Posterior cingulate gyrus (tissue), 11 donors: ENCODE measurements at regions not wholly inside any gene's neighbourhood (a gene's known extent, or its start where the extent isn't known, plus 50 kb on each side); places are given as distances from the start of the nearest gene placed in this dataset.

Source experiments
- DNase-seq, 10 donors: peaks; one replicate each; pipeline versions ENCODE4 v3.0.0 to v3.0.0-alpha.2; 2020 to 2021; ENCODE audit warnings: mixed read lengths in 3 of 10
- intact Hi-C: fragments of 100-400 bp; cut with DNase I; formaldehyde crosslinking; loops from one replicate; pipeline ENCODE4 v1.15.1; 2023

DNA sequence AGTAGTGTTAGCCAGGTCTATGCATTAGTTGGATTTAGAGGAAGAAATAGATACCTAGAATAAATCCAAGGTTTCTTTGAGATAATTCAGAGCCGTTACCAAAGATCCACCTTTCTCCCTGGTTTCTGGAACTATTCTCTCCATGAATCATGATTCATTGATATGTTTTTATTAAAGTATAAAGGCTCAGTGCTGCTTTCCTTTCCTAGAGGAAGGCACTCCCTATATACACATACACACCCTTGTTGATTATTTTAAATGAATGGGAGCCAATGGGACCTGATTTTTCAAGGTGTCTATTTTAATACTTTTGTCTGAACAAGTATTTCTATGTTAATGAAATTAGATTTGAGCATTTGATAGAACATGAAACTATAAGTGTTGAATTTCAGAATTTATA, 146.8 kb upstream of the SPRY1 start:
- intact Hi-C loops, result no loop called here

DNA sequence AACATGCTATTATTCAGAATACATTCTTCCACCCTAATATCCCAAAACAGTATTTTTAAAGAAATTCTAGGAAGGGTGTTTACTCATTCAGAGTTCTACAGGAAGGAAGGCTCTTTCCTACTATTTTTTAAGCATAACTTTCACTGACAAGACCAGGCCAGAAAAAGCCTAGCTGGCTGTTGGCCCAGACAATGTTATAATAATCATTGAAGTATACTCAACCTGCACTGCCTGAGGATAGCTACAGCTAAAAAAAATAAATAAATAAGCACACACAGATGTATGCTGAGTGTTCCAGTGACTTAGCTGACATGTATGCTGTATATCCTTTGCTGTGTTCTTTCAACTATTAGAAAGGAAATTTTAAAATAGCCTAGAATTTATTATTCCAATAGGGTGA, 145.8 kb upstream of the SPRY1 start:
- DNase-seq, result no peak
- intact Hi-C loops, result no loop called here

More for the DNA sequence above, 146.8 kb upstream of the SPRY1 start:
- DNase-seq, result no peak

DNA sequence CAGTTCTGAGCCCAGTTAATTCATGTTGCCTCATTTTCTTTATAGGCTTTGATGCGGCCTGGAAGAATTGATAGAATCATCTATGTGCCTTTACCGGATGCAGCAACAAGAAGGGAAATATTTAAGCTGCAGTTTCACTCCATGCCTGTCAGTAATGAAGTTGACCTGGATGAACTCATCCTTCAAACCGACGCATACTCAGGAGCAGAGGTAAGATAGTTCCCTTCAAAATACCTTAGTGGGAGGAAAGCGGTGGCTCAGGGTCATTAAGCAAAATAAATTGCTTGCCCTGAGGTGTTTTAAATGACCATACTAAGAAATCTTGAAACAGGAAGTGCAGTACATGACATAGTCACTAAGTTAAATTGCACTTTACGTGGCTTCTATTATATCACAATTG, 140.6 kb upstream of the SPRY1 start:
- intact Hi-C loops, result no loop called here
- no peak for DNase-seq

GRCh38 chr4:123256901-123257300, 139.7 kb upstream of the SPRY1 start:
- intact Hi-C loops, result no loop called here
- DNase-seq, result no peak

DNA sequence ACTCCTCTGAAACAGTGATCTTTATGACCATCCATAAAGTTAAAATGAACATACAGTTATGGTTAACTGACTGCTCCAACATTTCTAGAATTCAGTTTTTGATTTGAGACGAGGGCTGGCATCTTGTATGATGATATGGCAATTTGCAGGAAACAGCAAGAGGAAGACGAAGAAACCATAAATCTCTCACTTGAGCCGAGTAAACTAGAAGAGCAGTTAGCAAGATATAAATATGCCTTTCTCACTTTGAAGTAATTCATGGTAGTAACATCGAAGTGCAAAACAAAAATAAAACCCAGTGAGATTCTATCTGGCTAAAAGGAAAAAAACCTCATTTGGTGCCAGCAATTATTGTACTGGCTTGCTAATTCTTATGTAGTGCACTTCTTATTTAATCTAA, 139.0 kb upstream of the SPRY1 start:
- intact Hi-C loops, result no loop called here
- no peak for DNase-seq

GRCh38 chr4:123259676-123260646, 136.6 kb upstream of the SPRY1 start:
- intact Hi-C loops, result no loop called here
- DNase-seq, result peak in 1 of 10 donors; percentile 40

DNA sequence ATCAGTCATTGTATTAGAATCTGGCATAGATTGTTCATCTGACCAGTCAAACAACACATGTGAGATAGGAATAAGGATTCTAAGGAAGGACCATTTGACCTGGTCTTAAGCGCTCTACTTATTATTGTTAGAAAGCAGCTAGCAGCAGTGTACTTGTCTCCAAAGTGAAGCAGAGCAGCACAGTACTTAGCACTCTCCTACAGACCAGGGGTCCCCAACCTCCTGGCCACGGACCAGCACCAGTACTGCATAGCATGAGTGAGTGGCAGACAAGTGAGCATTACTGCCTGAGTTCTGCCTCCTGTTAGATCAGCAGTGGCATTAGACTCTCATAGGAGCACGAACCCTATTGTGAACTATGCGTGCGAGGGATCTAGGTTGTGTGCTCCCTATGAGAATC, 135.9 kb upstream of the SPRY1 start:
- DNase-seq, result no peak
- intact Hi-C loops, result no loop called here

DNA sequence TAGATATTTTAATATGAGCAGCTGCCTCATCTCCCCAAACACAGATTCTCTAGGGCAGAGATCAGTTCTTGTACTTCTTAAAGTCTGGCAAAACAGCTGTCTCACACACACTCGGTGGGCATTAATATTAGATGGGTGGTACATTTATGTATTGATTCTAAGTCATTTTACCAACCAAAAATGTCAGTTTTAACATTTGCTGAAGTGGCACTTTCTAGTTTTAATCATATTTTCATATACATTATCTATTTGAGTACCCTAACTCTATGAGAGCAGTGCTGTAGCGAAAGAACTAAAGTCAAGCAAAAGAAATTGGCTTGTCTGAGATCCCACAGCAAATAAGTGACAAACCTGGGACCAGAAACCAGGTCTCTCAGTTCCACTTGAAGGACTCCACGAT, 134.5 kb upstream of the SPRY1 start:
- intact Hi-C loops, result no loop called here
- no peak for DNase-seq

DNA sequence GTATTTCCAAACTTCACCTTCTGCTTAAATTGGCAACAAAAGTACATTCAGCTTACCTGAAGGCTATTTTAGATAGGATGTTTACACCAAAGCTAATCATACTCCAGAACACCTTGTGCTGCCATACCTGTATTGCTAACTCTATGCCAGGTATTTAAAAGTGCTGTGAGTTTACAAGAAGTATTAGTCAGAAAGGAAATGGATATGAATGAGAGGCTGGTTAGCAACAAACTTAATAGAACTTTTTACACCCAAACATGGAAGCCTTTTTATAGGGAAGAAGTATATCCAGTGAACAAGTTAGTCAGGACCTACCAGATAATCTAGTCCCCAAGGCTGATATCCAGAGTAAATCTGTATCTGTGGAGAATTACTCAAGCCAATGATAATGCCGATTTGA, 131.2 kb upstream of the SPRY1 start:
- DNase-seq, result no peak
- intact Hi-C loops, result no loop called here

- intact Hi-C loops, result no loop called here
- DNase-seq, result no peak
These were observed 130.4 kb upstream of the SPRY1 start for GRCh38 chr4:123266221-123266620.

DNA sequence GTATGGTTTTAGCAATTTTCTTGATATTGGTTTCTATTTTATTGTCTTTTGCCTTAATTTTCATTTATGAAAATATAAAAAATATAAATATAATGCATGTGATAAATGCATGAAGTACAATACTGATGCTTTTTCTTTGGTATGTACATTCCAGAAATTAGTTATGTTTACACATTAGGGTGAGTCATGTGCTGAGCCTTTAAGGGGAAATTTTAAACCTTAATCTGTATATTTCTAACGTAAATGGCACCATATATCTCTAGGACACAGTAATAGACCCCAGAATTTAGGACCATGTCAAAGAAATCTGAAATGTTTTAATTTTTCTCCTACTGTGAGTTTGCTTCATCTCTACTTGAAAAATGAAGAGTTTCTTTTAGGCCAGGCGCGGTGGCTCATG, 117.8 kb upstream of the SPRY1 start:
- DNase-seq, result no peak
- intact Hi-C loops, result no loop called here

DNA sequence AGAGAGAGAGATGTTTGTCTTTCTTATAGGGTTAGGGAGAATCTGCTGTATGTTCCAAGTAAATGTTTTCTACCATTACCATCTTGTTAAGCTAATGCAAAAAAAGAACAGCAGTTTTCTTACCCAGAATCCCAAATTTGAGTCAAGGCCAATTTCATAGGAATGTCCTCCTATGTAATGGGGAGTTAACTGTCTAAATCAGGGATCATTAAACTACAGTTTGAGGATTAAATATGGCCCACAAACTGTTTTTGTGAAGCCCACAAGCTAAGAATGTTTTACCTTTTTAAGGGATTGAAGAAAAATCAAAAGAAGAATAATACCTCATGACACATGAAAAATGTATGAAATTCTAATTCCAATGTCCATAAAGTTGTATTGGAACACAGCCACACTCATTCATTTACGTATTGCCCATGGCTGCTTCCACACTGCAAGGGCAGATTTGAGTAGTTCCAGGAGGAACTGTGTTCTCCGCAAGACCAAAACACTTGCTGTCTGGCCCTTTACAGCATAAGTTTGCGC, 113.2 kb upstream of the SPRY1 start:
- intact Hi-C loops, result no loop called here
- no peak for DNase-seq

DNA sequence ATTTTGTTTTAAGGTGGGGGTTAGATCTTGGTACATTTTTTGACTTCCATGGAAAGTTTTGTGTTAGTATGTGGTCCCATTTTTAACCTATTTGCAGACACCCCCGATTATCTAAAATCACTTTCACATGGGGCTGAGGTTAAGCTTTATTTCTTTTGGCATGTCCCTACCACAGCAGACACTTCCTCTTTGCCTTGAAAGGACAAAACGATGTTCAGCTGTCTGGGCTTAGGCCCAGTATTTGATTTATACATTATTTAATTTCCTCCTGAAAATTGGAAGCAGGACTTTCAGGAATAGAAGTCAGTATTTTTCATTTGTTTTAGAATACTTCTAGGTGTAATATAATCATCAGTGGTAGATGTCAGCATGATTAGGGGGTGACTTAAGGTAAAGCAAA, 112.4 kb upstream of the SPRY1 start:
- intact Hi-C loops, result no loop called here
- DNase-seq, result no peak

GRCh38 chr4:123286903-123287466, 109.6 kb upstream of the SPRY1 start:
- intact Hi-C loops, result no loop called here
- DNase-seq, result no peak

- intact Hi-C loops, result no loop called here
- no peak for DNase-seq
These were observed 108.1 kb upstream of the SPRY1 start for GRCh38 chr4:123288309-123289025.

GRCh38 chr4:123291329-123291728, 105.3 kb upstream of the SPRY1 start:
- no peak for DNase-seq
- intact Hi-C loops, result no loop called here

DNA sequence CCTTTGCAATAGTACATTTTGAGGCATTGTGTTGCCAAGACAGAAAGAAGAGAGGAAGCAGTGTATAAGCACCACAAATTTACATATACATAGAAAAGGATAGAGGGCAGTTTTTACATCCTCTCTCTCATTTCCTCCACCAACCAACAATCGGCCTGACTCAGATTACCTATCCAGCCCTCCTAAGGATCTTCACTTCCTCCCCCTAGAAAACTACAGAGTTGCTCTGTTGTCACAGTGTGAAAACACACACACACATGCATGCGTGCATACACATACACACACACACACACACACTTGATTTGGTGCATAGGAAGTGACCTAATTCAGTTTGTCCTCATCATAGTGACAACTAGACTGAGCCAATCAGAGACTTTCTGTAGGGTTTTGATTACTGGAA, 98.8 kb upstream of the SPRY1 start:
- no peak for DNase-seq
- intact Hi-C loops, result no loop called here

- intact Hi-C loops, result no loop called here
- DNase-seq, result no peak
These were observed 98.3 kb upstream of the SPRY1 start for GRCh38 chr4:123298261-123298660.

DNA sequence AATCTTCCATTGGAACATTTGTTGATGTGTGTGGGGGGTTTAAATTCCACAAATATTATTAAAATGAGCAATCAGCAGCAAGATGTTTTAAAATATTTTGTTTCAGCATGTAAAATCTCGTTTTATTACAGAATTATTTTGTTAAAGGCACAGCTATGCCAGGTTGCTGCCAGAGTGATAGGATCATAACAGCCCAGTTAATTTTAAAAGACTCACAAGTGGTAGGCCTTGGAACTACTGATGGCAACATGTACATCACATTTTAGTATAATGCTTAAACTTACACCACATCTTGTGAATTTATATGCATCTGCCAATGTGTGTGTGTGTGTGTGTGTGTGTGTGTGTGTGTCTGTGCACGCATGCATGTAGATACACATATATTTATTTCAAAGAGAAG, 97.8 kb upstream of the SPRY1 start:
- DNase-seq, result no peak
- intact Hi-C loops, result no loop called here

DNA sequence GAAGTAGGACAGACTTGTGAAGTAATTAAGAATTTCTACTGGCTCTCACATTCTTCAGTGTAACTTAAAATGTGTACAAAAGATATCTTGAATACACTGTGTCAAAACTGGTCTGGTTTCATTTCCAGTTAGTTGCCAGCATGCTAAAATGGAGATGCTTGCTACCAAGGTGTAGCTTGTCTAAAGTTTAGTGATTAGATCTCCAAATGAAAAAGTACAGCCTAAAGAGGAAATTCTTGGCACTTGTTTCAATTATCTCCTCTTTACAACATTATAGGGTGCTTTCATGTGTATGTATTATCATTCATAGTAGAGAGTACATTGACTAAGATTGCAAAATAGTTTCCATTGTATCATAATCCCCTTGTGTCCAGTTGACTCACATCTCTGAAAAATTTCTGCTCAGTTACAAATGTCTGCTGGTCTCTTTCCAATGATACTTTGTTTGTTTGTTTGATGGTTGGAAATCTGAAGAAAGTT, 97.3 kb upstream of the SPRY1 start:
- intact Hi-C loops, result no loop called here
- no peak for DNase-seq
